Tongue (tissue), 1 donor: ENCODE measurements at regions not wholly inside any gene's neighbourhood (a gene's known extent, or its start where the extent isn't known, plus 50 kb on each side); places are given as distances from the start of the nearest gene placed in this dataset.

Source experiments
- DNase-seq: peaks from one replicate; pipeline ENCODE4 v3.0.0-alpha.2; 2015

- no peak for DNase-seq
Measured at GRCh38 chr3:44056446-44057240, 185.0 kb upstream of the TOPAZ1 start.

- peak; percentile 12 for DNase-seq
Measured at GRCh38 chr3:44058022-44058867, 183.4 kb upstream of the TOPAZ1 start.

- no peak for DNase-seq
Measured at GRCh38 chr3:44058868-44059203, 182.8 kb upstream of the TOPAZ1 start.

DNA sequence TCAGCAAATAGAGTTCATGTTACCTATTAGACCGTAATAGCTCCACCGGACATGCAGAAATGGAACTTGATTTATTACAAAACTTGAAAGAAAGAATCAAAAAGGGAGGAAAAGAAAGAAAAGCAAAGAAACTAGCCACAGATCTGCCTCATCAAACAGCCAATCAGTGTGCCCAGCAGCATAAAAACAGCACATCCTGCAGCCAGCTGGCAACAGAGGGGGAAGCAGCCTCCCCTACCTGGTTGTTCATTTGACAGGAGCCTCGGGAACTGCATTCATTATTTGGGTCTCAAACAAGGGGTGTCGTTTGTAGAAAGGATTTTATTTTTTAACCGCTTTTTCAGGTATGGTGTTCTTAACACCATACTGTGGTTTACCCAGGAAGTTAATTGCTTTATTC lies 181.5 kb upstream of the TOPAZ1 start:
- no peak for DNase-seq

- DNase-seq, result no peak
Measured at GRCh38 chr3:44061268-44061667, 180.4 kb upstream of the TOPAZ1 start.

- DNase-seq, result no peak
Measured at GRCh38 chr3:44061961-44062360, 179.7 kb upstream of the TOPAZ1 start.

DNA sequence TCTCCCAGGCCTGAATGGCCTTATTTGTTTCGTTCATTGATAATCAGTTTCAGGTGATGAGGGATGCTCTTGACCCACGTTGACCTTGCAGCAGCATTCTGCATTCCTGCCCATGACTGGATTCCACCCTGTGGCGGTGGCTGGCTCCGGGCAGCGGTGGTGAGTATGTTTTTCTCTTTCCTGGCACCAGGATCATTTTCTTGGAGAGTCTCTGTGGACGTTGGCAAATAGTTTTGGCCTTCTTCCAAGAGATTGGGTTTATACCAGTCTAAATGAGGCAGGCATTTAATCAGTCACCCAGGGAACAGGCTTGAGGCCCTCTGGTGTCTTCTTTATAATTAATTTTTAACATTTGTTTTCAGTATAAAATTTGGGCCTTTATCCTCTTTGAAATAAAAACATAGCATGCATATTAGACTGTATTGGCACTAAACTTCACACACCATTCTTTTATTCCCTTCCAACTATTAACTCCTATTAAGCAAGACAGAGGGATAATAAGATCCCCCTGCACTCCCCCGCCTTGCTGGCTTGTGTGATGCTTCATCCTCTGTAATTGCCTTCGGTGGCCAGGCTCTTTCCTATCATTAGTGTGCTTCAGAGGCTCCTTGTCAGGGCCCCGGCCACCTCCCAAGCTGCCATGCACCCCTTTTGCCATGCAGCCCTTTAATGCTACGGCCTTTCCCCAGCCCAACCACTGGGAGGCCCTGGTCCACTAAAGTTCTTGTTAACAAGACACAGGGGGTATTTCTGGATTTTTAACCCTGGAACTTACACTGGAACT lies 176.2 kb upstream of the TOPAZ1 start:
- peak; percentile 56 for DNase-seq

GRCh38 chr3:44066806-44067205 lies 174.9 kb upstream of the TOPAZ1 start:
- DNase-seq, result no peak

DNA sequence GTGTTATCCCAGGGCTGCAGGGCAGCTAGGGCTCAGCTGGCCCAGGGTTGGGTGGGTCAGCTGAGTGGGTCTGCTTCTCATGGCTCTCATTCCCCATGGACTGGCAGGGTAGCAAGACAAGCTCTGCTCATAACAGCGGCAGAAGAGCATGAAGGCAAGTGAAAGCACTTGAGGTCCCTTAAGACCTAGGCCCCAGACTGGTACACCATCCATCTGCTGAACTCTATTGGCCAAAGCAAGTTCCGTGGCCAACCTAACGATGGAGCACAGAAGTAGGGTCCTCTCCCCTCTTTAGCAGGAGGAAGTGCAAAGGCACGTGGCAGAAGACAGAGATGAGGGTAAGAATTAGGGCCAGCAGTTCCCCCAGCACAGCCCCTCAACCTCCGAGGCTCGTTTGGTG lies 174.3 kb upstream of the TOPAZ1 start:
- no peak for DNase-seq

- DNase-seq, result no peak
Measured at GRCh38 chr3:44068753-44069152, 172.9 kb upstream of the TOPAZ1 start.

DNA sequence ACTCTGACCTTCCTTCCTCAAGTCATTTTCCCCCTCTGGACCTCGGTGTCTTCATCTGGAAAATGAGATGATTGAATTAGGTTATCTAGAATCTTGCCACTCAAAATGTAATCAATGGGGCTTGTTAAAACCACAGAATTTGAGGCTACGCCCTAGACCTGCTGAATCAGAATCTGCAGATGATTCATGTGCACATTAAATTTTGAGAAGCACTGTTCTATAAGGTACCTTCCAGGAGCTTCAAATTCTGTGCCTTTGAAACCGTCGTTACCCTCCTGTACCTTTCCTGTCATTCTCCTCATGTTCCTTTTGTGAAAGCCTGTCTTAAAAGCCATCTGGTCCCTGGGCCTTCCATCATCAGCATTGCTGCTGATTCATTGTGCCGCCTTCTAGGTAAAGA lies 172.4 kb upstream of the TOPAZ1 start:
- no peak for DNase-seq

- no peak for DNase-seq
Measured at GRCh38 chr3:44070841-44071546, 170.7 kb upstream of the TOPAZ1 start.

- no peak for DNase-seq
Measured at GRCh38 chr3:44072601-44073540, 168.8 kb upstream of the TOPAZ1 start.

- DNase-seq, result no peak
Measured at GRCh38 chr3:44074181-44074580, 167.5 kb upstream of the TOPAZ1 start.

DNA sequence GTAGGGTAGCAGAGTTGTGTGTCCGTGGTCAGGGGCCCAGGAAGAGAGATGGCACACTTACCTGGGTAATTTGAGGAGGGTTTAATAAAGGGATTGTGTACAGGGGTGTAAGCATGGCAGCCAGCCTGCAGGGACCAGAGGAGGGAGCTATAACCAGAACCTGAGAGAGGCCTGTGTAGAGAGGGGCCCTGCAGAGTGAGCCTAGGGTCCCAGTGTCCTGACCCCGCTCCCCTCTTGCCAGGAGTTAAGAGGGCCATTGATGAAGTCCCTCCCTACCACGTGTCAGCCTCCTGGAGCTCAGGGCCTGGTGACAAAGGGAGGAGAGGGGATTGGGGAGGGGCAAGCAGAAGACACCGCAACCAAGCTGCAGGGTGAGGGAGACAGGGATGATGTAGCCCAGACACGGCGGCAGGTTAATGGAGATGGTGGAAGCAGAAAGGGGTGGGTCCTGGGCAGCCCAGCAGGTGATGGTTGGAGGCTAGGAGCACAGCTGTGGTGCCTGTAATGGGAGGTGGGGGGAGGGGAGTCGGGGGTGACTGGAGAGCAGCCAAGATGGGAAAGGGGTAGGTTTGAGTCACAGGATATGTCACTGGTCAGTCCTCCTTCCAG lies 165.4 kb upstream of the TOPAZ1 start:
- DNase-seq, result no peak

DNA sequence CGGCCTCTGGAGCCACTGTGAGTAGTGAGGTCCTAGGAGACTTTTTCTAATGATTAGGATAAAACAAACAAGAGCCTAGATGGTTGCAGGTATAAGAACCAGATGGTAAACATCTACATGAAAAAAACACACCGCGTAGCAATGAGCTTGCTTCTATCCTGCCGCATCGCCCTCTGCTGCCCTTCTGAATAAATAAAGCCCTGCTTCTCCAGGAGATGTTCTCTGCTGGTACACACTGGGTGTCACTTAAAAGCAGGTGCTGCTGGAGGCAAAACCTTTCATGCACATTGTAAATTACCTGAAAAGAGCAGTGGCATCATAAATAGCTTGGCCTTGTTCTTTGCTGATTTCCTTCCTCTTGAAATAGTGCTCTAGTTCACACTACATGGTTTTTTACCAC lies 164.4 kb upstream of the TOPAZ1 start:
- DNase-seq, result peak; percentile 12

- DNase-seq, result no peak
Measured at GRCh38 chr3:44078863-44079262, 162.8 kb upstream of the TOPAZ1 start.

GRCh38 chr3:44079916-44080315 lies 161.8 kb upstream of the TOPAZ1 start:
- DNase-seq, result no peak

DNA sequence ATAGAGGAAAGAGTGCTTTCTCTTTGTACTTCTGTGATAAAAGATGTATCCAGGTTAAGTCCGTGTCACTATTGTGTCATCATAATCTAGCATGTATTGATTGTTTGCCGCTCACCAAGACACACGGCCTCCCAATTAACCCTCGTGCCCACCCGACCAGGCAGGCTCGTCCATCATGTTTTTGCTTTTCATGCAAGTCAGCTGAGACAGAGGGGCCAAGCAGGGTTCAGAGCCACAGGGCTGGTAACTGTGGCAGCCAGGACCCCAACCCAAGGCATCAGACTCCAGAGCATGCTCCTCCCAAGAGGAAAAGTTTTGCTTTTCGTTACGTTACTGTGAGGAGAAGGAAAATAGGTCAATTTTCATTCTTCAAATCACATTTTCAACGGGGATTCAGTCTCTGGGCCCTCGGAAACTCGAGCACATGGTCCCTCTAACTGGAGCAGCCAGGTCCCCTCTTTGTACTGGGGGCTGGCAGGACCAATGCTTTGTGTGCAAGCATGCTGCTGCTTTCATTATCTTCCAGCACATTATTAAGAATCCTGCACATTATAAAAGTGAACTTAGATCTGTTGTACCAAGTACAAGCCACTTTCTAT lies 161.1 kb upstream of the TOPAZ1 start:
- no peak for DNase-seq

- DNase-seq, result no peak
Measured at GRCh38 chr3:44090036-44090435, 151.7 kb upstream of the TOPAZ1 start.
